ENCODE measurements at regions not wholly inside any gene's neighbourhood (a gene's known extent, or its start where the extent isn't known, plus 50 kb on each side); places are given as distances from the start of the nearest gene placed in this dataset.

GRCh38 chr7:123314886-123315285 is 115.1 kb upstream of the SLC13A1 start:
- TF ChIP-seq POLR2A (IDR thresholded peaks at IDR 0.05), result no peak
- no peak for TF ChIP-seq CTCF (IDR thresholded peaks at IDR 0.05 in 8 of 11, conservative IDR thresholded peaks at IDR 0.05 in 3 of 11)
- TF ChIP-seq POLR2AphosphoS5 (IDR thresholded peaks at IDR 0.05), result no peak

Data from spleen (tissue), 7 donors.